NT2/D1 (cell line): ENCODE measurements at regions not wholly inside any gene's neighbourhood (a gene's known extent, or its start where the extent isn't known, plus 50 kb on each side); places are given as distances from the start of the nearest gene placed in this dataset.

ENCODE experiments used
- SUZ12 ChIP-seq: IDR thresholded peaks from 2 replicates; pipeline ENCODE4 v1.6.1; 2011; ENCODE audit not compliant: insufficient read length, insufficient read depth; ENCODE audit errors: extremely low read depth
- YY1 ChIP-seq: IDR thresholded peaks from 2 replicates; pipeline ENCODE4 v1.6.1; 2011; ENCODE audit not compliant: insufficient read length, insufficient read depth
- ZNF274 ChIP-seq: IDR thresholded peaks from 2 replicates; pipeline ENCODE4 v1.6.1; 2011; ENCODE audit warnings: mild to moderate bottlenecking, low read depth, low read length

GRCh38 chr5:39566029-39566428 lies 141.2 kb upstream of the DAB2 start:
- no peak for TF ChIP-seq ZNF274
- TF ChIP-seq YY1 = no peak
- TF ChIP-seq SUZ12 = no peak
